ENCODE measurements at regions not wholly inside any gene's neighbourhood (a gene's known extent, or its start where the extent isn't known, plus 50 kb on each side); places are given as distances from the start of the nearest gene placed in this dataset.
"Not testable (repeated sequence)": the region's sequence is repeated elsewhere in the genome, so short reads cannot be mapped to it uniquely, and the experiment has no call there.

- DNase-seq (ENCODE audit: low read depth), result no peak
Observed at GRCh38 chr12:116687888-116688287, 50.0 kb downstream of the SPRING1 start.

GRCh38 chr12:116684891-116685290 is 53.0 kb downstream of the SPRING1 start:
- DNase-seq (ENCODE audit: low read depth), result no peak

GRCh38 chr12:116677202-116677661 is 60.6 kb downstream of the SPRING1 start:
- DNase-seq (ENCODE audit: low read depth), result no peak

- no peak for DNase-seq (ENCODE audit: low read depth)
Observed at GRCh38 chr12:116675339-116676107, 62.3 kb downstream of the SPRING1 start.

- no peak for DNase-seq (ENCODE audit: low read depth)
Observed at GRCh38 chr12:116674643-116675183, 63.2 kb downstream of the SPRING1 start.

GRCh38 chr12:116673681-116674111 is 64.2 kb downstream of the SPRING1 start:
- DNase-seq (ENCODE audit: low read depth), result no peak

- DNase-seq (ENCODE audit: low read depth), result no peak
Observed at GRCh38 chr12:116672842-116673516, 64.9 kb downstream of the SPRING1 start.

- no peak for DNase-seq (ENCODE audit: low read depth)
Observed at GRCh38 chr12:116672010-116672409, 65.9 kb downstream of the SPRING1 start.

GRCh38 chr12:116670859-116671258 is 67.0 kb downstream of the SPRING1 start:
- no peak for DNase-seq (ENCODE audit: low read depth)

- no peak for DNase-seq (ENCODE audit: low read depth)
Observed at GRCh38 chr12:116667752-116668151, 70.1 kb downstream of the SPRING1 start.

GRCh38 chr12:116666829-116667228 is 71.0 kb downstream of the SPRING1 start:
- not testable (repeated sequence) for DNase-seq (ENCODE audit: low read depth)

- no peak for DNase-seq (ENCODE audit: low read depth)
Observed at GRCh38 chr12:116666305-116666673, 71.6 kb downstream of the SPRING1 start.

- no peak for DNase-seq (ENCODE audit: low read depth)
Observed at GRCh38 chr12:116665666-116666304, 72.1 kb downstream of the SPRING1 start.

GRCh38 chr12:116664085-116664484 is 73.8 kb downstream of the SPRING1 start:
- DNase-seq (ENCODE audit: low read depth), result no peak

GRCh38 chr12:116662612-116663144 is 75.2 kb downstream of the SPRING1 start:
- DNase-seq (ENCODE audit: low read depth), result no peak

- DNase-seq (ENCODE audit: low read depth), result no peak
Observed at GRCh38 chr12:116661341-116661740, 76.5 kb downstream of the SPRING1 start.

- not testable (repeated sequence) for DNase-seq (ENCODE audit: low read depth)
Observed at GRCh38 chr12:116660740-116661139, 77.1 kb downstream of the SPRING1 start.

- no peak for DNase-seq (ENCODE audit: low read depth)
Observed at GRCh38 chr12:116659771-116660481, 77.9 kb downstream of the SPRING1 start.

- DNase-seq (ENCODE audit: low read depth), result no peak
Observed at GRCh38 chr12:116657921-116658495, 79.9 kb downstream of the SPRING1 start.

- DNase-seq (ENCODE audit: low read depth), result peak; percentile 28
Observed at GRCh38 chr12:116656306-116656705, 81.6 kb downstream of the SPRING1 start.

- DNase-seq (ENCODE audit: low read depth), result no peak
Observed at GRCh38 chr12:116654226-116654743, 83.6 kb downstream of the SPRING1 start.

All from fibroblast of the conjunctiva (primary cell).